A549 (cell line): ENCODE measurements at regions not wholly inside any gene's neighbourhood (a gene's known extent, or its start where the extent isn't known, plus 50 kb on each side); places are given as distances from the start of the nearest gene placed in this dataset.

Experiments
- BHLHE40 ChIP-seq: IDR thresholded peaks from 2 replicates; pipeline ENCODE4 v1.6.1; 2012; ENCODE audit warnings: low read depth, low read length, inconsistent platforms
- CHD2 ChIP-seq: fragments of 150-350 bp; IDR thresholded peaks from 2 replicates; pipeline ENCODE4 v1.6.1; 2014; ENCODE audit warnings: low read length; ENCODE audit not compliant: partially characterized antibody
- EHMT2 ChIP-seq: fragments of 200-600 bp; sonication (generic); IDR thresholded peaks from 2 replicates; pipeline ENCODE4 v1.6.1; 2016; ENCODE audit warnings: antibody characterized with exemption, low read depth, mild to moderate bottlenecking, moderate library complexity
- HOXB5 ChIP-seq: fragments of 250-450 bp; sonication (Bioruptor Pico); IDR thresholded peaks from 2 replicates; pipeline ENCODE4 v1.5.0; 2020; ENCODE audit warnings: mild to moderate bottlenecking, moderate library complexity
- KDM5A ChIP-seq: fragments of 200-600 bp; sonication (generic); IDR thresholded peaks from 2 replicates; pipeline ENCODE4 v1.6.1; 2016; ENCODE audit warnings: antibody characterized with exemption, mild to moderate bottlenecking
- POLR2A ChIP-seq: IDR thresholded peaks from 2 replicates; pipeline ENCODE4 v1.6.1; 2012; ENCODE audit warnings: mild to moderate bottlenecking, low read length
- TP53 ChIP-seq: fragments of 250-450 bp; sonication (Bioruptor Pico); IDR thresholded peaks from 2 replicates; pipeline ENCODE4 v1.5.0; 2021; ENCODE audit warnings: mild to moderate bottlenecking, moderate library complexity
- ZFP36 ChIP-seq: fragments of 450-650 bp; IDR thresholded peaks from 2 replicates; pipeline ENCODE4 v1.6.1; 2014; ENCODE audit warnings: borderline replicate concordance; ENCODE audit not compliant: partially characterized antibody
- TF ChIP-seq, protein P1 (sequence below): IDR thresholded peaks from 2 replicates; pipeline ENCODE4 v1.6.1; 2012
- TF ChIP-seq, protein P2 (sequence below): fragments of >200 bp; sonication (Bioruptor Twin); formaldehyde crosslinking; IDR thresholded peaks from 3 replicates; pipeline ENCODE4 v1.5.1; 2016
- TF ChIP-seq, protein P3 (sequence below): fragments of 450-650 bp; IDR thresholded peaks from 2 replicates; pipeline ENCODE4 v1.6.1; 2014; ENCODE audit warnings: antibody characterized with exemption
- TF ChIP-seq, protein P4 (sequence below): fragments of 200-600 bp; sonication (generic); IDR thresholded peaks from 2 replicates; pipeline ENCODE4 v1.6.1; 2016; ENCODE audit warnings: antibody characterized with exemption, mild to moderate bottlenecking, moderate library complexity

DNA sequence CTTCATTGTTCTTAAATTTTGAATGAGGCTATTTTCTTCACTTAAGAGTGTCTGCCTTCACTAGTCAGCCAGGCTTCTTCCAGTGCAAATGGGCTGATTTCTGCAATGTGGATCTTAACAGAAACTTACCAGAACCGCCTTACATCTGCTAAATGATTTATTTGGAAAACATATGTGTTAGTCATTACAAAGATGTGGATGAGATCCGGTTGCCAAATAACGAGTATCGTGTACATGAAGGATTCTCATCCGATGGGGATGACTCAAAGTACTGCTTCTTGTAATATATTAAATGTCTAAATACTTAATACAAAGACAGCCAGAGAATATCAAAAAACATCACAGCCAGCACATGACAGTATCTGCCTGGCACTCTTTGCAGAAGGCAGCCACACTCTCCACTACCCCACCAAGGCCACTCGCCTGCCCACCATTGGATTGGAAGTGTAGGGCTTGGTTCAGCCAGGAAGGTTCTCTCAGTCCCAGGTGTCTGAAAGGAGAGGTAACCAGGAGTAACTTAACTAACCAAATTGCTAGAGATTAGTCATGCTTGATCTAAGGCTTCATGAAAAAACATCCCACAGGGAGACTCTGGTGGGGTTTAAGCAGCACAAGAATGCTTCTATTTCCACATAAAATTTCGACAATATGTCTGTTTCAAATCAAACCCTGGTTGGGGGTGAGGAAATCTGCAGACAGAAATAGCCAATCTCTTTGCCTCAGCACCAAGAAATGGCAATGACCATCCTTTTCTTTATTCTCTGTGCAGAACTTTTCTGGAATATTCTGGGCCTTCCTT lies 174.8 kb downstream of the GADD45G start:
- TF ChIP-seq, protein P1, sequence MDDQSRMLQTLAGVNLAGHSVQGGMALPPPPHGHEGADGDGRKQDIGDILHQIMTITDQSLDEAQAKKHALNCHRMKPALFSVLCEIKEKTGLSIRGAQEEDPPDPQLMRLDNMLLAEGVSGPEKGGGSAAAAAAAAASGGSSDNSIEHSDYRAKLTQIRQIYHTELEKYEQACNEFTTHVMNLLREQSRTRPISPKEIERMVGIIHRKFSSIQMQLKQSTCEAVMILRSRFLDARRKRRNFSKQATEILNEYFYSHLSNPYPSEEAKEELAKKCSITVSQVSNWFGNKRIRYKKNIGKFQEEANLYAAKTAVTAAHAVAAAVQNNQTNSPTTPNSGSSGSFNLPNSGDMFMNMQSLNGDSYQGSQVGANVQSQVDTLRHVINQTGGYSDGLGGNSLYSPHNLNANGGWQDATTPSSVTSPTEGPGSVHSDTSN, result no peak
- TF ChIP-seq, protein P2, sequence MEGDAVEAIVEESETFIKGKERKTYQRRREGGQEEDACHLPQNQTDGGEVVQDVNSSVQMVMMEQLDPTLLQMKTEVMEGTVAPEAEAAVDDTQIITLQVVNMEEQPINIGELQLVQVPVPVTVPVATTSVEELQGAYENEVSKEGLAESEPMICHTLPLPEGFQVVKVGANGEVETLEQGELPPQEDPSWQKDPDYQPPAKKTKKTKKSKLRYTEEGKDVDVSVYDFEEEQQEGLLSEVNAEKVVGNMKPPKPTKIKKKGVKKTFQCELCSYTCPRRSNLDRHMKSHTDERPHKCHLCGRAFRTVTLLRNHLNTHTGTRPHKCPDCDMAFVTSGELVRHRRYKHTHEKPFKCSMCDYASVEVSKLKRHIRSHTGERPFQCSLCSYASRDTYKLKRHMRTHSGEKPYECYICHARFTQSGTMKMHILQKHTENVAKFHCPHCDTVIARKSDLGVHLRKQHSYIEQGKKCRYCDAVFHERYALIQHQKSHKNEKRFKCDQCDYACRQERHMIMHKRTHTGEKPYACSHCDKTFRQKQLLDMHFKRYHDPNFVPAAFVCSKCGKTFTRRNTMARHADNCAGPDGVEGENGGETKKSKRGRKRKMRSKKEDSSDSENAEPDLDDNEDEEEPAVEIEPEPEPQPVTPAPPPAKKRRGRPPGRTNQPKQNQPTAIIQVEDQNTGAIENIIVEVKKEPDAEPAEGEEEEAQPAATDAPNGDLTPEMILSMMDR, result no peak
- TF ChIP-seq BHLHE40 (no peak), CHD2 (no peak), KDM5A (no peak), POLR2A (no peak), EHMT2 (no peak), TP53 (CRISPR knock-in tag) (no peak), HOXB5 (CRISPR knock-in tag) (no peak), ZFP36 (no peak)
- TF ChIP-seq, protein P3, sequence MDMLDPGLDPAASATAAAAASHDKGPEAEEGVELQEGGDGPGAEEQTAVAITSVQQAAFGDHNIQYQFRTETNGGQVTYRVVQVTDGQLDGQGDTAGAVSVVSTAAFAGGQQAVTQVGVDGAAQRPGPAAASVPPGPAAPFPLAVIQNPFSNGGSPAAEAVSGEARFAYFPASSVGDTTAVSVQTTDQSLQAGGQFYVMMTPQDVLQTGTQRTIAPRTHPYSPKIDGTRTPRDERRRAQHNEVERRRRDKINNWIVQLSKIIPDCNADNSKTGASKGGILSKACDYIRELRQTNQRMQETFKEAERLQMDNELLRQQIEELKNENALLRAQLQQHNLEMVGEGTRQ, result no peak
- TF ChIP-seq, protein P4, sequence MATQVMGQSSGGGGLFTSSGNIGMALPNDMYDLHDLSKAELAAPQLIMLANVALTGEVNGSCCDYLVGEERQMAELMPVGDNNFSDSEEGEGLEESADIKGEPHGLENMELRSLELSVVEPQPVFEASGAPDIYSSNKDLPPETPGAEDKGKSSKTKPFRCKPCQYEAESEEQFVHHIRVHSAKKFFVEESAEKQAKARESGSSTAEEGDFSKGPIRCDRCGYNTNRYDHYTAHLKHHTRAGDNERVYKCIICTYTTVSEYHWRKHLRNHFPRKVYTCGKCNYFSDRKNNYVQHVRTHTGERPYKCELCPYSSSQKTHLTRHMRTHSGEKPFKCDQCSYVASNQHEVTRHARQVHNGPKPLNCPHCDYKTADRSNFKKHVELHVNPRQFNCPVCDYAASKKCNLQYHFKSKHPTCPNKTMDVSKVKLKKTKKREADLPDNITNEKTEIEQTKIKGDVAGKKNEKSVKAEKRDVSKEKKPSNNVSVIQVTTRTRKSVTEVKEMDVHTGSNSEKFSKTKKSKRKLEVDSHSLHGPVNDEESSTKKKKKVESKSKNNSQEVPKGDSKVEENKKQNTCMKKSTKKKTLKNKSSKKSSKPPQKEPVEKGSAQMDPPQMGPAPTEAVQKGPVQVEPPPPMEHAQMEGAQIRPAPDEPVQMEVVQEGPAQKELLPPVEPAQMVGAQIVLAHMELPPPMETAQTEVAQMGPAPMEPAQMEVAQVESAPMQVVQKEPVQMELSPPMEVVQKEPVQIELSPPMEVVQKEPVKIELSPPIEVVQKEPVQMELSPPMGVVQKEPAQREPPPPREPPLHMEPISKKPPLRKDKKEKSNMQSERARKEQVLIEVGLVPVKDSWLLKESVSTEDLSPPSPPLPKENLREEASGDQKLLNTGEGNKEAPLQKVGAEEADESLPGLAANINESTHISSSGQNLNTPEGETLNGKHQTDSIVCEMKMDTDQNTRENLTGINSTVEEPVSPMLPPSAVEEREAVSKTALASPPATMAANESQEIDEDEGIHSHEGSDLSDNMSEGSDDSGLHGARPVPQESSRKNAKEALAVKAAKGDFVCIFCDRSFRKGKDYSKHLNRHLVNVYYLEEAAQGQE, result no peak
